DND-41 (cell line): ENCODE measurements at regions not wholly inside any gene's neighbourhood (a gene's known extent, or its start where the extent isn't known, plus 50 kb on each side); places are given as distances from the start of the nearest gene placed in this dataset.

Experiments
- ATAC-seq: fragments of 200-7000 bp; cut with Tn5 transposase; 3 replicates; pipeline ENCODE4 v1.9.1; 2021; ENCODE audit warnings: low read depth; ENCODE audit not compliant: insufficient read depth
- DNase-seq: peaks from one replicate; pipeline ENCODE4 v3.0.0-alpha.2; 2020
- H2AFZ ChIP-seq: 2 replicates; pipeline ENCODE4 v1.6.0; 2012; ENCODE audit warnings: low read depth, low read length
- H3K27ac ChIP-seq: 2 replicates; pipeline ENCODE4 v1.5.1; 2012; ENCODE audit warnings: low read length, inconsistent platforms
- H3K27me3 ChIP-seq: fragments of 200-600 bp; sonication (generic); 2 replicates; pipeline ENCODE4 v1.6.0; 2012; ENCODE audit warnings: low read length, mild to moderate bottlenecking, inconsistent platforms; ENCODE audit not compliant: insufficient read depth, poor library complexity
- H3K36me3 ChIP-seq: 2 replicates; pipeline ENCODE4 v1.5.1; 2012; ENCODE audit warnings: low read length, inconsistent platforms; ENCODE audit not compliant: insufficient read depth
- H3K4me1 ChIP-seq: 2 replicates; pipeline ENCODE4 v1.5.1; 2012; ENCODE audit warnings: mild to moderate bottlenecking, low read length; ENCODE audit not compliant: insufficient read depth
- H3K4me2 ChIP-seq: 2 replicates; pipeline ENCODE4 v1.6.0; 2012; ENCODE audit warnings: mild to moderate bottlenecking, moderate library complexity, low read length, inconsistent platforms; ENCODE audit not compliant: insufficient read depth
- H3K4me3 ChIP-seq, 2 experiments: fragments of 200-600 bp in 1 of 2; shearing (Covaris generic) in 1 of 2; 2 replicates each; pipeline ENCODE4 v1.5.1; 2012 to 2016; ENCODE audit warnings: inconsistent platforms in 2 of 2, low read length in 2 of 2, mild to moderate bottlenecking in 2 of 2, low read depth in 1 of 2, moderate library complexity in 1 of 2
- H3K79me2 ChIP-seq: 2 replicates; pipeline ENCODE4 v1.6.0; 2012; ENCODE audit warnings: low read length, inconsistent platforms; ENCODE audit not compliant: insufficient read depth
- H3K9ac ChIP-seq: 2 replicates; pipeline ENCODE4 v1.6.0; 2012; ENCODE audit warnings: low read depth, mild to moderate bottlenecking, inconsistent platforms, low read length, moderate library complexity
- H3K9me3 ChIP-seq: 2 replicates; pipeline ENCODE4 v1.5.1; 2012; ENCODE audit warnings: low read length, moderate library complexity, mild to moderate bottlenecking, inconsistent platforms; ENCODE audit not compliant: insufficient read depth, severe bottlenecking
- H4K20me1 ChIP-seq: 2 replicates; pipeline ENCODE4 v1.6.0; 2012; ENCODE audit warnings: low read length; ENCODE audit not compliant: insufficient read depth
- CTCF ChIP-seq: IDR thresholded peaks from 2 replicates; pipeline ENCODE4 v1.5.1; 2012; ENCODE audit warnings: borderline replicate concordance, low read length, moderate library complexity, mild to moderate bottlenecking; ENCODE audit not compliant: poor library complexity, severe bottlenecking; ENCODE audit errors: extremely low read depth
- EZH2 ChIP-seq: IDR thresholded peaks from 3 replicates; pipeline ENCODE4 v1.6.1; 2012; ENCODE audit warnings: borderline replicate concordance, low read depth, mild to moderate bottlenecking, moderate library complexity, low read length, inconsistent platforms; ENCODE audit not compliant: severe bottlenecking

DNA sequence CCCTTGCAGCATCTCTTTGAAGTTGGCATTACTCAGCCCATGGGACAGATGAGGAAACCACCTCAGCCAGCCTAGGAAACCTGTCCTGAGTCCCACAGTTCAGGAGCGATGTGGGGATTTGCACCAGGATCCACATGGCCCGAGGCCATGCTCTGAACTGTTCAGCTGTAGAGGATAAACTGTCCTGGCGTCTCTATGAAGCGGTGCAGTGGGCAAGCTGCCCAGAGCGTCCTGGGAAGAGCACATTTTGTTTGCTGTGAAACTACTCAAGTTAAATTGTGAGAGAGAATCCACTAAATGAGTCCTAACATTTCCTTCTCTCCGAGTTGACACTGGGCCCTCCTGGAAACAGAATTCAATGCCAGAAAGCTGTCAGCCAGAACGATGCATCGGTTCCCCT is 276.6 kb upstream of the TNRC6C start:
- DNase-seq (no peak), ATAC-seq (no peak)
- H3K4me2 ChIP-seq = no peak overlapping the region
- no peak overlapping the region for H3K27ac ChIP-seq
- TF ChIP-seq EZH2 (no peak), CTCF (no peak)
- H3K9ac ChIP-seq = no peak overlapping the region
- no peaks in the 10 kb centered on the region for H3K79me2 ChIP-seq
- H3K4me1 ChIP-seq = no peaks in the 10 kb centered on the region
- H3K4me3 ChIP-seq = no peak overlapping the region
- H2AFZ ChIP-seq = no peak overlapping the region
- no peaks in the 10 kb centered on the region for H3K36me3 ChIP-seq
- no peaks in the 10 kb centered on the region for H3K27me3 ChIP-seq
- no peaks in the 10 kb centered on the region for H3K9me3 ChIP-seq
- no peaks in the 10 kb centered on the region for H4K20me1 ChIP-seq

DNA sequence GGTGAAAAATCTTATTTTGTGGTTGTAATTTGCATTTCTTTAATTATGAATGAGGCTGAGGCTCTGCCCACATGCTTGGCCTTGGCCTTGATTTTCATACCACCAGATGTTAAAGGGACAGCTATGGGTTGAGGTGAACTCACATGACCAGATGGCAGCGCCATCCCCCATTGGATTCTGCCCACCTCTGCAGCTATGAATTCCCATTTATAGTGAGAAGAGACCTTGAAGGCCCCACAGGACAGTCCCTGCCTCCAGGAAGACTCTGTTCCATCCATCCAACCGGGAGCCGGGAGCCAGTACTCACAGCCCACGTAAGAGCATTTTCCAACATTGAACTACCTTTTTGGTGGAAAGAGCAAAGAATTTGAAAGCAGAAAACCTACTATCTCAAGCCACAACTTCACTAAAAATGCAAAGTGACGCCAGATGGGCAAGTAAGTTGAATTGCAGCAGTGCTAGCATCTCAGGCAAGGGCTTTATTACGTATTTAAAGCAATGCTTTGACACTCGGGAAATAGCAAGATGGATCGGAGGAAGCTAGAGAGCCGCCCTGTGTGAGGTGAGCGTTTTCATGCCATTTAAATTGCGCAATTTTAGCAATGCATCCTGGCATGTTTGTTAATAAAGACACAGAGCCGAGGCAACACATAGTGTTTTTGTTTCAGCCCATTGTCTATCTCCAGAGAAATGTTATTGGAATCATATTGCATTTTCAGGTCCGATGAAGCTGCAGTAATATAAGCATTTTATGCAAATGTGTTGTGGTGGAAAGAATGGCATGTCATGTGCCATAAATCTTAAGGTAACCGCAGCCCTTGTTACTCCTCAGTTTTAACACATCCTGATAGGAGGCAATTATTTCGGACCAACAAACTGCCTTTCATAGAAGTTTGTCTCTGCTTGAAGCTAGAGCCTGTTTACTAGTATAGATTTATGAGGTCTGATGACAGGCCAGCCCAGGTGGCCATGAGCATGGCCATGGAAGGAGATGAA is 273.4 kb upstream of the TNRC6C start:
- no peaks in the 10 kb centered on the region for H4K20me1 ChIP-seq
- ATAC-seq = no peak
- H3K4me1 ChIP-seq = no peaks in the 10 kb centered on the region
- TF ChIP-seq CTCF (no peak), EZH2 (no peak)
- H3K36me3 ChIP-seq = no peaks in the 10 kb centered on the region
- no peak overlapping the region for H2AFZ ChIP-seq
- no peak overlapping the region for H3K4me2 ChIP-seq
- H3K27me3 ChIP-seq = no peaks in the 10 kb centered on the region
- H3K27ac ChIP-seq = no peak overlapping the region
- H3K4me3 ChIP-seq = no peak overlapping the region
- H3K79me2 ChIP-seq = no peaks in the 10 kb centered on the region
- H3K9ac ChIP-seq = no peak overlapping the region
- no peaks in the 10 kb centered on the region for H3K9me3 ChIP-seq
- DNase-seq = no peak

DNA sequence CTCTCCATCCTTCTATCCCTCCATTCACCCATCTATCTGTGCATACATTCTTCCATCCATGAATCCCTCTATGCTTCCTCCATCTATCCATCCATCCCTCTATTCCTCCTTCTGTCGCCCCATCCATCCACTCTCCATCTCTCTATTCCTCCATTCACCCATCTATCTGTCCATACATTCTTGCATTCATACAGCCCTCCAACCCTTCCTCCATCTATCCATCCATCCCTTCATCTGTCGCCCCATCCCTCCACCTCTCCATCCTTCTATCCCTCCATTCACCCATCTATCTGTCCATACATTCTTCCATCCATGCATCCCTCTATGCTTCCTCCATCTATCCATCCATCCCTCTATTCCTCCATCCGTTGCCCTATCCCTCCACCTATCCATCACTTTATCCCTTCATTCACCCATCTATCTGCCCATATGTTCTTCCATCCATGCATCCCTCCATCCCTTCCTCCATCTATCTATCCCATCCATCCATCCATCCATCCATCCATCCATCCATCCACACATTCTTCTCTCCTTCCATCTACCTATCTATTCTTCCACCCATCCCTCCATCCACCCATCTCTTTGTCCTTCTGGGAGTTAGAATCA is 272.5 kb upstream of the TNRC6C start:
- H3K4me2 ChIP-seq = no peak overlapping the region
- H3K27ac ChIP-seq = no peak overlapping the region
- no peaks in the 10 kb centered on the region for H3K79me2 ChIP-seq
- H2AFZ ChIP-seq = no peak overlapping the region
- H4K20me1 ChIP-seq = no peaks in the 10 kb centered on the region
- H3K9ac ChIP-seq = no peak overlapping the region
- TF ChIP-seq CTCF = no peak
- TF ChIP-seq EZH2 = no peak
- no peaks in the 10 kb centered on the region for H3K36me3 ChIP-seq
- DNase-seq (no peak), ATAC-seq (no peak)
- H3K4me3 ChIP-seq = no peak overlapping the region
- H3K9me3 ChIP-seq = no peaks in the 10 kb centered on the region
- H3K27me3 ChIP-seq = no peaks in the 10 kb centered on the region
- no peaks in the 10 kb centered on the region for H3K4me1 ChIP-seq
